ENCODE measurements at regions not wholly inside any gene's neighbourhood (a gene's known extent, or its start where the extent isn't known, plus 50 kb on each side); places are given as distances from the start of the nearest gene placed in this dataset.

GRCh38 chr5:101806410-101806809 lies 489.7 kb downstream of the SLCO4C1 start:
- TF ChIP-seq EZH2 (optimal IDR thresholded peaks at IDR 0.05; ENCODE audit: low read depth, low read length): no peak
- TF ChIP-seq EZH2phosphoT487 (IDR thresholded peaks at IDR 0.05; ENCODE audit: low read length): no peak
- no peak for TF ChIP-seq CTCF (IDR thresholded peaks at IDR 0.05; ENCODE audit: low read length)
- Histone ChIP-seq H3K9me2 (replicated peaks; ENCODE audit: insufficient read depth, low read length) (no peaks in the 10 kb centered on the region), H3K4me2 (ENCODE audit: low read depth, low read length) (no peak overlapping the region), H3K4me1 (ENCODE audit: low read length) (no peaks in the 10 kb centered on the region), H3K36me3 (replicated peaks; ENCODE audit: insufficient read depth, low read length) (no peaks in the 10 kb centered on the region), H3K9ac (ENCODE audit: low read length) (no peak overlapping the region), H4K20me1 (ENCODE audit: insufficient read depth, low read length) (no peaks in the 10 kb centered on the region), H3K4me3 (ENCODE audit: low read length) (no peak overlapping the region), H3K27me3 (replicated peaks; ENCODE audit: insufficient read depth, low read length) (no peaks in the 10 kb centered on the region), H3K79me2 (ENCODE audit: low read length) (no peaks in the 10 kb centered on the region), H3K9me3 (replicated peaks; ENCODE audit: insufficient read depth, low read length) (no peaks in the 10 kb centered on the region), H3K27ac (ENCODE audit: low read length) (no peak overlapping the region), H3F3A (ENCODE audit: insufficient read depth, low read length) (no peaks in the 10 kb centered on the region), H2AFZ (ENCODE audit: low read length) (no peak overlapping the region)
- no peak for DNase-seq

GRCh38 chr5:101796427-101796826 lies 499.7 kb downstream of the SLCO4C1 start:
- H3K27ac ChIP-seq (ENCODE audit: low read length): no peak overlapping the region
- no peaks in the 10 kb centered on the region for H3F3A ChIP-seq (ENCODE audit: insufficient read depth, low read length)
- no peaks in the 10 kb centered on the region for H3K9me3 ChIP-seq (replicated peaks; ENCODE audit: insufficient read depth, low read length)
- no peak for TF ChIP-seq CTCF (IDR thresholded peaks at IDR 0.05; ENCODE audit: low read length)
- TF ChIP-seq EZH2 (optimal IDR thresholded peaks at IDR 0.05; ENCODE audit: low read depth, low read length): no peak
- no peak for TF ChIP-seq EZH2phosphoT487 (IDR thresholded peaks at IDR 0.05; ENCODE audit: low read length)
- H3K9me2 ChIP-seq (replicated peaks; ENCODE audit: insufficient read depth, low read length): no peaks in the 10 kb centered on the region
- H3K9ac ChIP-seq (ENCODE audit: low read length): no peak overlapping the region
- H3K4me1 ChIP-seq (ENCODE audit: low read length): no peaks in the 10 kb centered on the region
- no peak overlapping the region for H2AFZ ChIP-seq (ENCODE audit: low read length)
- no peaks in the 10 kb centered on the region for H3K79me2 ChIP-seq (ENCODE audit: low read length)
- no peak for DNase-seq
- no peak overlapping the region for H3K4me2 ChIP-seq (ENCODE audit: low read depth, low read length)
- H3K4me3 ChIP-seq (ENCODE audit: low read length): no peak overlapping the region
- no peaks in the 10 kb centered on the region for H4K20me1 ChIP-seq (ENCODE audit: insufficient read depth, low read length)
- no peaks in the 10 kb centered on the region for H3K27me3 ChIP-seq (replicated peaks; ENCODE audit: insufficient read depth, low read length)
- no peaks in the 10 kb centered on the region for H3K36me3 ChIP-seq (replicated peaks; ENCODE audit: insufficient read depth, low read length)

GRCh38 chr5:101788797-101789196 lies 507.3 kb downstream of the SLCO4C1 start:
- Histone ChIP-seq H3K27ac (ENCODE audit: low read length) (no peak overlapping the region), H3F3A (ENCODE audit: insufficient read depth, low read length) (no peaks in the 10 kb centered on the region), H3K9me2 (replicated peaks; ENCODE audit: insufficient read depth, low read length) (no peaks in the 10 kb centered on the region), H4K20me1 (ENCODE audit: insufficient read depth, low read length) (no peaks in the 10 kb centered on the region), H3K4me1 (ENCODE audit: low read length) (no peaks in the 10 kb centered on the region), H3K9ac (ENCODE audit: low read length) (no peak overlapping the region), H2AFZ (ENCODE audit: low read length) (no peak overlapping the region), H3K36me3 (replicated peaks; ENCODE audit: insufficient read depth, low read length) (no peaks in the 10 kb centered on the region), H3K4me2 (ENCODE audit: low read depth, low read length) (no peak overlapping the region), H3K79me2 (ENCODE audit: low read length) (no peaks in the 10 kb centered on the region), H3K27me3 (replicated peaks; ENCODE audit: insufficient read depth, low read length) (no peaks in the 10 kb centered on the region), H3K9me3 (replicated peaks; ENCODE audit: insufficient read depth, low read length) (no peaks in the 10 kb centered on the region), H3K4me3 (ENCODE audit: low read length) (no peak overlapping the region)
- no peak for TF ChIP-seq CTCF (IDR thresholded peaks at IDR 0.05; ENCODE audit: low read length)
- TF ChIP-seq EZH2 (optimal IDR thresholded peaks at IDR 0.05; ENCODE audit: low read depth, low read length): no peak
- TF ChIP-seq EZH2phosphoT487 (IDR thresholded peaks at IDR 0.05; ENCODE audit: low read length): no peak
- DNase-seq: no peak
